ENCODE measurements at regions not wholly inside any gene's neighbourhood (a gene's known extent, or its start where the extent isn't known, plus 50 kb on each side); places are given as distances from the start of the nearest gene placed in this dataset.

GRCh38 chr1:103353391-103353790 lies 172.1 kb upstream of the RNPC3 start:
- TF ChIP-seq EP300 (IDR thresholded peaks at IDR 0.05) (no peak), POLR2A (IDR thresholded peaks at IDR 0.05) (no peak)
- TF ChIP-seq, protein P1, sequence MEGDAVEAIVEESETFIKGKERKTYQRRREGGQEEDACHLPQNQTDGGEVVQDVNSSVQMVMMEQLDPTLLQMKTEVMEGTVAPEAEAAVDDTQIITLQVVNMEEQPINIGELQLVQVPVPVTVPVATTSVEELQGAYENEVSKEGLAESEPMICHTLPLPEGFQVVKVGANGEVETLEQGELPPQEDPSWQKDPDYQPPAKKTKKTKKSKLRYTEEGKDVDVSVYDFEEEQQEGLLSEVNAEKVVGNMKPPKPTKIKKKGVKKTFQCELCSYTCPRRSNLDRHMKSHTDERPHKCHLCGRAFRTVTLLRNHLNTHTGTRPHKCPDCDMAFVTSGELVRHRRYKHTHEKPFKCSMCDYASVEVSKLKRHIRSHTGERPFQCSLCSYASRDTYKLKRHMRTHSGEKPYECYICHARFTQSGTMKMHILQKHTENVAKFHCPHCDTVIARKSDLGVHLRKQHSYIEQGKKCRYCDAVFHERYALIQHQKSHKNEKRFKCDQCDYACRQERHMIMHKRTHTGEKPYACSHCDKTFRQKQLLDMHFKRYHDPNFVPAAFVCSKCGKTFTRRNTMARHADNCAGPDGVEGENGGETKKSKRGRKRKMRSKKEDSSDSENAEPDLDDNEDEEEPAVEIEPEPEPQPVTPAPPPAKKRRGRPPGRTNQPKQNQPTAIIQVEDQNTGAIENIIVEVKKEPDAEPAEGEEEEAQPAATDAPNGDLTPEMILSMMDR (IDR thresholded peaks at IDR 0.05), result no peak

Data from tibial nerve (tissue), 4 donors.